GM23248 (cell line): ENCODE measurements at regions not wholly inside any gene's neighbourhood (a gene's known extent, or its start where the extent isn't known, plus 50 kb on each side); places are given as distances from the start of the nearest gene placed in this dataset.

ENCODE experiments used
- DNase-seq: peaks from one replicate; pipeline ENCODE4 v3.0.0-alpha.2; 2015
- H2AFZ ChIP-seq: fragments of 200-600 bp; sonication (generic); 2 replicates; pipeline ENCODE4 v1.6.1; 2016; ENCODE audit warnings: antibody characterized with exemption
- H3F3A ChIP-seq: fragments of 200-600 bp; sonication (generic); 2 replicates; pipeline ENCODE4 v1.6.1; 2016; ENCODE audit warnings: mild to moderate bottlenecking, antibody characterized with exemption, mixed run types; ENCODE audit not compliant: insufficient read depth
- H3K27ac ChIP-seq: fragments of 200-600 bp; sonication (generic); 2 replicates; pipeline ENCODE4 v1.5.1; 2016; ENCODE audit warnings: mild to moderate bottlenecking
- H3K27me3 ChIP-seq: fragments of 200-600 bp; sonication (generic); replicated peaks from 2 replicates; pipeline ENCODE4 v1.6.1; 2016; ENCODE audit warnings: mild to moderate bottlenecking; ENCODE audit not compliant: insufficient read depth
- H3K36me3 ChIP-seq: fragments of 200-600 bp; sonication (generic); 2 replicates; pipeline ENCODE4 v1.6.1; 2016; ENCODE audit warnings: low read depth, mild to moderate bottlenecking
- H3K4me1 ChIP-seq: fragments of 200-600 bp; sonication (generic); 2 replicates; pipeline ENCODE4 v1.6.1; 2016; ENCODE audit warnings: mild to moderate bottlenecking; ENCODE audit not compliant: insufficient read depth
- H3K4me2 ChIP-seq: fragments of 200-600 bp; sonication (generic); one replicate; pipeline ENCODE4 v1.6.1; 2016; ENCODE audit warnings: mild to moderate bottlenecking; ENCODE audit not compliant: unreplicated experiment
- H3K4me3 ChIP-seq: fragments of 200-600 bp; sonication (generic); 2 replicates; pipeline ENCODE4 v1.5.1; 2016; ENCODE audit warnings: mild to moderate bottlenecking
- H3K79me2 ChIP-seq: fragments of 200-600 bp; sonication (generic); 2 replicates; pipeline ENCODE4 v1.6.1; 2016; ENCODE audit warnings: mild to moderate bottlenecking; ENCODE audit not compliant: insufficient read depth
- H3K9ac ChIP-seq: fragments of 200-600 bp; sonication (generic); 2 replicates; pipeline ENCODE4 v1.6.1; 2016; ENCODE audit warnings: mild to moderate bottlenecking
- H3K9me2 ChIP-seq: fragments of 200-600 bp; sonication (generic); 2 replicates; pipeline ENCODE4 v1.6.1; 2016; ENCODE audit warnings: mixed run types, mild to moderate bottlenecking, moderate library complexity; ENCODE audit not compliant: insufficient read depth
- H3K9me3 ChIP-seq: fragments of 200-600 bp; sonication (generic); one replicate; pipeline ENCODE4 v1.6.1; 2017; ENCODE audit warnings: low read depth
- H4K20me1 ChIP-seq: fragments of 200-600 bp; sonication (generic); 2 replicates; pipeline ENCODE4 v1.6.0; 2016; ENCODE audit not compliant: insufficient read depth
- EZH2 ChIP-seq: fragments of 200-600 bp; sonication (generic); IDR thresholded peaks from 2 replicates; pipeline ENCODE4 v1.6.1; 2018; ENCODE audit warnings: antibody characterized with exemption, mild to moderate bottlenecking; ENCODE audit not compliant: insufficient read depth, poor library complexity, severe bottlenecking
- EZH2phosphoT487 ChIP-seq: fragments of 200-600 bp; sonication (generic); IDR thresholded peaks from 2 replicates; pipeline ENCODE4 v1.6.1; 2018; ENCODE audit warnings: antibody characterized with exemption, moderate library complexity, mild to moderate bottlenecking, low read depth; ENCODE audit not compliant: insufficient read depth
- WGBS, 2 experiments: methylation state at CpG; one replicate each; pipeline ENCODE4 v1.1.6; 2015 to 2017; ENCODE audit warnings: low lambda C conversion rate in 2 of 2, low coverage in 1 of 2; ENCODE audit errors: missing lambda C conversion rate in 2 of 2; 5-methylcytosine and 5-hydroxymethylcytosine counted together
- in situ Hi-C: fragments of 300-500 bp; cut with MboI; formaldehyde crosslinking; loops from 2 replicates; pipeline ENCODE4 v1.15.0; 2020

DNA sequence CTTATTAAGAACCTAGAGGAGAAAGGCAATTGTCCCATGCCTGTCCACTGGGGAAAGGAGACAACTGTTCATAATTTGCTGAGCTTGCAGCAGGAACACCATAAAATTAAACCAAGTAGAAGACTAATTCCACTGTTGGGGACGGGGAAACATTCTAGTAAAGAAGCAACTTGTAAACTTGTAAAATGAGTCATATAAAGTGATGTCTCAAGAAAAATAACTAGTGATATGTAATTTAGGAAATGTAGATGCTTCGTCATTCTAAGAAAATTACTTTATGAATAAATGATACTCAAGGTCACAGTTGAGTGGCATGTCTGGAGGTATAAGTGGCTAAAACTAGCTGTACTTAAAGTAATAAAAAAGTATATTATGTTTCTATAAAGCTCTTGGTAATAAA lies 121.2 kb upstream of the MID1 start:
- DNase-seq: no peak
- Histone ChIP-seq H3K9ac (no peak overlapping the region), H3K4me2 (no peak overlapping the region), H4K20me1 (no peaks in the 10 kb centered on the region), H3K9me3 (no peaks in the 10 kb centered on the region), H3K4me3 (no peak overlapping the region), H3K79me2 (no peaks in the 10 kb centered on the region), H2AFZ (0 out of 2 replicates have a peak overlapping the region, but pooled peaks have one; percentile 19), H3K27me3 (no peaks in the 10 kb centered on the region), H3K27ac (no peak overlapping the region), H3F3A (no peaks in the 10 kb centered on the region), H3K36me3 (no peaks in the 10 kb centered on the region), H3K4me1 (peaks cover 5% of the 10 kb centered on the region; the same call in 1 of the 2 replicates), H3K9me2 (no peaks in the 10 kb centered on the region)
- WGBS, 2 experiments: 52 to 53% methylated on average over 2 of the region's 2 CpGs
- TF ChIP-seq EZH2phosphoT487 (no peak), EZH2 (no peak)
- in situ Hi-C loops: loop anchor here (25.0 kb wide), 2 partner anchors 346 to 554 kb away; no protein-coding TSS in a partner anchor

DNA sequence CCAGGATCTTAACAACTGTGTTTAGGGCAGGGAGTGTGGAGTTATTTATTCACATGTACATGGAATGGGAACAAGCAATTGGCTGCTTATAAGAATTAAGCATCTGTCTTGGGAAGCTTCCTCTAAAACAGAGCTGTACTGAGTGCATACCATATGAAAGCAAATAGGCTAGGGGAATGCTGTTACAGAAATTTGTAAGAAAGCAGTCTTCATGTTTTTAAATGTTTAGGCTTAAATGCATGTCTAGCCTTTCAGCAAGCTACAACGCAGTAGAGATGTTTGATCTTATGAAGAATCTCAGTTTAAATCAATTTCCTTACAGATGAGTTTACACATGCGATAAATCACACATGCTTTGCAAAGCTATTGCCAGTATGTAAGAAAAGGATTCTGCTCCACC lies 123.1 kb upstream of the MID1 start:
- Histone ChIP-seq H3K4me1 (peaks cover 6% of the 10 kb centered on the region), H3K4me2 (no peak overlapping the region), H3K36me3 (no peaks in the 10 kb centered on the region), H3K27ac (no peak overlapping the region), H4K20me1 (no peaks in the 10 kb centered on the region), H3K9me2 (no peaks in the 10 kb centered on the region), H3K9ac (no peak overlapping the region), H2AFZ (no peak overlapping the region), H3K4me3 (no peak overlapping the region), H3F3A (0 out of 2 replicates have a peak, but pooled peaks cover 5% of the 10 kb centered on the region), H3K79me2 (no peaks in the 10 kb centered on the region), H3K9me3 (no peaks in the 10 kb centered on the region), H3K27me3 (no peaks in the 10 kb centered on the region)
- in situ Hi-C loops: loop anchor here (25.0 kb wide), 2 partner anchors 344 to 556 kb away; no protein-coding TSS in a partner anchor
- no peak for DNase-seq
- no peak for TF ChIP-seq EZH2
- TF ChIP-seq EZH2phosphoT487: no peak
- WGBS, 2 experiments: 97 to 100% methylated on average over 2 of the region's 2 CpGs

DNA sequence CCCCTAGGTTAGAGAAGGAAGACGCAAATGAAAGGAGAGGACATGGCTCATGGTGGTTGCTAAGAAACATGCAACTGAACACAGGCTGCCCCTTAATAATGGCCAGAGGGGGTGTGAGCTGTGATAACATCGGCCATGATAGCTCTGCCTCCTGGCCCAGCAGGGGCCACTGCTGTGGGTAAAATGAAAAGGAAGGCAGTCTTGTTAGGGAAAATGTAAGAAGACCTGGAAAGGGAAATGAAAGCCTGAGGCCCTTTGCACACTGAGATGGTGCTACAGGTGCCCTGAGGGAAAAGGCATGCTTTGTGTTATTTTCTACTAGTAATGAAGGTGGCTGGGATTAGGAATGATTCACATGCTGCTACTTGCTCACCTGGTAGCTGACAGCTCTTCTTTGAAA lies 123.6 kb upstream of the MID1 start:
- no peak for DNase-seq
- WGBS, 2 experiments: 95 to 96% methylated on average over 2 of the region's 2 CpGs
- no peak for TF ChIP-seq EZH2phosphoT487
- TF ChIP-seq EZH2: no peak

DNA sequence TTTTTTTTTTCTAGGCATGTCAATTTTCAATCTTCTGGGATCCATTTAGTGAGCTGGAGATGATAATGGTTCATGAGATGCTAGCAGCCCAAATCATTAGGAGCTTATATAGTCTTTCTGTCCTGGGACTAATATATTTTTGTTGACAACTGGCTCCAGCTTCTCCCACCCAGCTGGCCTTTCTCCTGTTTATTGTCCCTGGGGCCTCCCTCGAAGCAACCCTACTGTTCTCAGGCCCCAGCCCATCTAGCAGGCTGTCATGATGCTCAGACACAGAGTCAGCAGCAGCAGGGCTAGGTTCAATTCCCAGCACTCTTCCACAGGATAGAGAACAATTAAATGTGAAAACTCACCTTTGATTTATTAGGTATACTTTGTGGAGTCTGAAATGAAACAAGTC lies 127.6 kb upstream of the MID1 start:
- Histone ChIP-seq H3K9ac (no peak overlapping the region), H3K4me3 (no peak overlapping the region), H3K4me2 (no peak overlapping the region), H3K27me3 (no peaks in the 10 kb centered on the region), H3K27ac (no peak overlapping the region), H2AFZ (no peak overlapping the region), H3K79me2 (no peaks in the 10 kb centered on the region), H3K9me2 (no peaks in the 10 kb centered on the region), H3K9me3 (no peaks in the 10 kb centered on the region), H3F3A (peaks cover 11% of the 10 kb centered on the region; the same call in 1 of the 2 replicates), H3K4me1 (peaks cover 12% of the 10 kb centered on the region), H4K20me1 (no peaks in the 10 kb centered on the region), H3K36me3 (no peaks in the 10 kb centered on the region)
- 100% methylated on average over 1 of the region's 1 CpG for whole genome bisulfite sequencing, 2 experiments
- no peak for TF ChIP-seq EZH2phosphoT487
- TF ChIP-seq EZH2: no peak
- in situ Hi-C loops: loop anchor here (25.0 kb wide), 2 partner anchors 339 to 561 kb away; no protein-coding TSS in a partner anchor
- no peak for DNase-seq

More for the DNA sequence above, 123.6 kb upstream of the MID1 start:
- Histone ChIP-seq H3K27ac (no peak overlapping the region), H3K4me3 (no peak overlapping the region), H3K9me2 (no peaks in the 10 kb centered on the region), H3K36me3 (no peaks in the 10 kb centered on the region), H3K27me3 (no peaks in the 10 kb centered on the region), H3K4me1 (peaks cover 11% of the 10 kb centered on the region), H2AFZ (no peak overlapping the region), H3K79me2 (no peaks in the 10 kb centered on the region), H3F3A (peaks cover 10% of the 10 kb centered on the region; the same call in 1 of the 2 replicates), H3K9me3 (no peaks in the 10 kb centered on the region), H4K20me1 (no peaks in the 10 kb centered on the region), H3K4me2 (no peak overlapping the region), H3K9ac (no peak overlapping the region)
- in situ Hi-C loops: loop anchor here (25.0 kb wide), 2 partner anchors 343 to 557 kb away; no protein-coding TSS in a partner anchor

DNA sequence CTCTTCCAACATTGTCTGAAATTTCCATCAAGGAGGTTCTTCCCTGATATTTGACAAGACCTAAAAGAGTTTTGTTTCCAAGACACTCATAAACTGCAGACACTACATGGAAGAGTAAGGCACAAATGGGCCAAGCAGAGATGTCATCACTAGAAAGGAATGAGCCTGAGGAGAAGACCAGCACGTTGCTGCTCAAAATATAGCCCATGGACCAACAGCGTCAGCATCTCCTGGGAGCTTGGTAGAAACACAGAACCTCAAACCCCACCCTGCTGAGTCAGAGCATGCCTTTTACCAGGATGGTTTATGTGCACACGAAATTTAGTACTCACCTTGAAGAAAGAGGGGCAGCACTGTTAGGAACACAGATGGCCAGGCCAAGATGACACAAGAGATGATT lies 128.7 kb upstream of the MID1 start:
- in situ Hi-C loops: loop anchor here (25.0 kb wide), 2 partner anchors 338 to 562 kb away; no protein-coding TSS in a partner anchor
- no peak overlapping the region for H3K4me3 ChIP-seq

More for the DNA sequence above, 128.7 kb upstream of the MID1 start:
- no peaks in the 10 kb centered on the region for H3K9me2 ChIP-seq
- no peaks in the 10 kb centered on the region for H3K36me3 ChIP-seq
- no peak overlapping the region for H2AFZ ChIP-seq
- 0 out of 2 replicates have a peak overlapping the region, but pooled peaks have one; percentile 18 for H3K9ac ChIP-seq
- no peaks in the 10 kb centered on the region for H3K9me3 ChIP-seq
- WGBS, 2 experiments: 7 to 14% methylated on average over 3 of the region's 3 CpGs
- H3K27ac ChIP-seq: peak overlapping the region; percentile 73
- peaks cover 11% of the 10 kb centered on the region; the same call in 1 of the 2 replicates for H3F3A ChIP-seq
- no peak overlapping the region for H3K4me2 ChIP-seq
- H3K4me1 ChIP-seq: peaks cover 17% of the 10 kb centered on the region
- peak; percentile 82 for DNase-seq
- H3K79me2 ChIP-seq: no peaks in the 10 kb centered on the region
- TF ChIP-seq EZH2phosphoT487 (no peak), EZH2 (no peak)
- no peaks in the 10 kb centered on the region for H4K20me1 ChIP-seq
- no peaks in the 10 kb centered on the region for H3K27me3 ChIP-seq
